CD4-positive, alpha-beta T cell (primary cell): ENCODE measurements at regions not wholly inside any gene's neighbourhood (a gene's known extent, or its start where the extent isn't known, plus 50 kb on each side); places are given as distances from the start of the nearest gene placed in this dataset.

Source experiments
- ATAC-seq: fragments of 200-7000 bp; cut with Tn5 transposase; one replicate; pipeline ENCODE4 v1.10.0; 2022; ENCODE audit warnings: mild to moderate bottlenecking; ENCODE audit not compliant: poor library complexity
- CTCF ChIA-PET: fragments of 350-600 bp; sonication (Branson Sonifier 250); formaldehyde crosslinking; loops from one replicate; lab custom pipeline; 2021; ENCODE audit warnings: antibody characterized with exemption, inconsistent platforms; lab: Charles Lee
- POLR2A ChIA-PET: fragments of 350-600 bp; sonication (Branson Sonifier 250); formaldehyde crosslinking; loops from one replicate; lab custom pipeline; 2021; ENCODE audit warnings: antibody characterized with exemption, inconsistent platforms; lab: Charles Lee
- DNase-seq, 14 experiments: peaks; one replicate each; pipeline ENCODE4 v3.0.0-alpha.2; 2013 to 2020; ENCODE audit warnings: mixed read lengths in 2 of 14
- H3K27ac ChIP-seq, 2 donors: one replicate each; pipeline versions ENCODE4 v1.5.1 to v1.7.0; 2013; ENCODE audit warnings: low read length in 2 of 2, low read depth in 1 of 2, mild to moderate bottlenecking in 1 of 2
- H3K27me3 ChIP-seq, 2 experiments: 1 replicate in 1 of 2; 2 replicates in 1 of 2; pipeline versions ENCODE4 v1.6.1 to v1.7.0; 2013; ENCODE audit warnings: low read length in 2 of 2, control low read depth in 1 of 2, mild to moderate bottlenecking in 1 of 2, moderate library complexity in 1 of 2; ENCODE audit not compliant: insufficient read depth in 2 of 2, control insufficient read depth in 1 of 2
- H3K36me3 ChIP-seq: one replicate; pipeline ENCODE4 v1.6.1; 2013; ENCODE audit warnings: low read length, control low read depth; ENCODE audit not compliant: insufficient read depth
- H3K4me1 ChIP-seq: one replicate; pipeline ENCODE4 v1.6.1; 2013; ENCODE audit warnings: low read length, control low read depth; ENCODE audit not compliant: insufficient read depth
- H3K4me3 ChIP-seq: one replicate; pipeline ENCODE4 v1.5.1; 2013; ENCODE audit warnings: mild to moderate bottlenecking, low read length, moderate library complexity
- H3K9me3 ChIP-seq, 2 experiments: 1 replicate in 1 of 2; 2 replicates in 1 of 2; pipeline versions ENCODE4 v1.6.1 to v1.7.0; 2013; ENCODE audit warnings: low read length in 2 of 2, mild to moderate bottlenecking in 2 of 2, control low read depth in 1 of 2, moderate library complexity in 1 of 2; ENCODE audit not compliant: control insufficient read depth in 1 of 2, insufficient read depth in 1 of 2
- H3K27ac Mint-ChIP-seq: one replicate; pipeline ENCODE4 v1.8.0; 2020; ENCODE audit warnings: mixed read lengths
- H3K27me3 Mint-ChIP-seq: one replicate; pipeline ENCODE4 v1.8.0; 2021; ENCODE audit warnings: mixed read lengths
- H3K36me3 Mint-ChIP-seq: one replicate; pipeline ENCODE4 v1.8.0; 2021; ENCODE audit warnings: low read depth, mixed read lengths
- H3K4me1 Mint-ChIP-seq: one replicate; pipeline ENCODE4 v1.8.0; 2021; ENCODE audit warnings: low read depth, mixed read lengths
- H3K4me3 Mint-ChIP-seq: one replicate; pipeline ENCODE4 v1.8.0; 2020; ENCODE audit warnings: mild to moderate bottlenecking, mixed read lengths
- H3K9me3 Mint-ChIP-seq: one replicate; pipeline ENCODE4 v1.8.0; 2020; ENCODE audit warnings: mixed read lengths
- CTCF ChIP-seq: fragments of 200-600 bp; IDR thresholded peaks from one replicate; pipeline ENCODE4 v1.8.0; 2022; ENCODE audit warnings: antibody characterized with exemption, mild to moderate bottlenecking
- intact Hi-C, 2 experiments: fragments of 100-400 bp; cut with DNase I in 1 of 2; cut with micrococcal nuclease in 1 of 2; formaldehyde crosslinking; loops; one replicate each; pipeline versions ENCODE4 v1.15.1 to v1.9.0; 2023 to 2025; cut with DNase I, micrococcal nuclease

GRCh38 chr5:2832394-2832793 is 80.9 kb upstream of the IRX2 start:
- Mint-ChIP-seq H3K9me3 (peaks cover 4% of the 10 kb centered on the region), H3K27ac (no peak overlapping the region), H3K27me3 (peaks cover 6% of the 10 kb centered on the region), H3K36me3 (no peaks in the 10 kb centered on the region), H3K4me3 (no peak overlapping the region), H3K4me1 (no peaks in the 10 kb centered on the region)
- TF ChIP-seq CTCF: no peak
- no peak overlapping the region for H3K4me3 ChIP-seq
- no peak overlapping the region for H3K27ac ChIP-seq
- DNase-seq (no peak), ATAC-seq (no peak)
- intact Hi-C loops: no loop called here
- H3K27me3 ChIP-seq: no peaks in the 10 kb centered on the region
- H3K4me1 ChIP-seq: no peaks in the 10 kb centered on the region
- POLR2A ChIA-PET: no interaction called here
- H3K9me3 ChIP-seq: peaks cover 0 to 15% of the 10 kb centered on the region in 2 experiments
- no peaks in the 10 kb centered on the region for H3K36me3 ChIP-seq
- CTCF ChIA-PET: no interaction called here

- no peak for ATAC-seq
- H3K27ac ChIP-seq: no peak overlapping the region
- ChIA-PET CTCF (no interaction called here), POLR2A (no interaction called here)
- no peak overlapping the region for H3K4me3 Mint-ChIP-seq
- no peaks in the 10 kb centered on the region for H3K27me3 Mint-ChIP-seq
- intact Hi-C loops: no loop called here
- TF ChIP-seq CTCF: no peak
- H3K4me1 ChIP-seq: no peaks in the 10 kb centered on the region
- no peak overlapping the region for H3K27ac Mint-ChIP-seq
- DNase-seq: no peak
- no peaks in the 10 kb centered on the region for H3K36me3 Mint-ChIP-seq
- H3K9me3 ChIP-seq: peaks cover 0 to 11% of the 10 kb centered on the region in 2 experiments
- peaks cover 10% of the 10 kb centered on the region for H3K9me3 Mint-ChIP-seq
- no peaks in the 10 kb centered on the region for H3K36me3 ChIP-seq
- H3K27me3 ChIP-seq: no peaks in the 10 kb centered on the region
- H3K4me3 ChIP-seq: no peak overlapping the region
- no peaks in the 10 kb centered on the region for H3K4me1 Mint-ChIP-seq
These were observed 77.8 kb upstream of the IRX2 start for GRCh38 chr5:2829239-2829638.

- Mint-ChIP-seq H3K9me3 (peaks cover 7% of the 10 kb centered on the region), H3K4me1 (no peaks in the 10 kb centered on the region), H3K27ac (no peak overlapping the region), H3K36me3 (no peaks in the 10 kb centered on the region), H3K4me3 (no peak overlapping the region), H3K27me3 (no peaks in the 10 kb centered on the region)
- DNase-seq (no peak), ATAC-seq (no peak)
- Histone ChIP-seq H3K27me3 (no peaks in the 10 kb centered on the region), H3K27ac (no peak overlapping the region), H3K9me3 (peaks cover 0 to 38% of the 10 kb centered on the region in 2 experiments), H3K4me1 (no peaks in the 10 kb centered on the region), H3K4me3 (no peak overlapping the region), H3K36me3 (no peaks in the 10 kb centered on the region)
- POLR2A ChIA-PET: no interaction called here
- intact Hi-C loops: no loop called here
- TF ChIP-seq CTCF: no peak
- CTCF ChIA-PET: no interaction called here
These were observed 67.5 kb upstream of the IRX2 start for GRCh38 chr5:2818936-2819335.
